ENCODE measurements at regions not wholly inside any gene's neighbourhood (a gene's known extent, or its start where the extent isn't known, plus 50 kb on each side); places are given as distances from the start of the nearest gene placed in this dataset.

GRCh38 chr3:148168347-148168746, 529.4 kb upstream of the AGTR1 start:
- Histone ChIP-seq H3K9me3 (ENCODE audit: control insufficient read depth, low read length) (no peaks in the 10 kb centered on the region), H3K9ac (ENCODE audit: low read length) (no peak overlapping the region), H3K36me3 (ENCODE audit: control insufficient read depth, insufficient read depth, low read length) (no peaks in the 10 kb centered on the region), H3K27me3 (ENCODE audit: control insufficient read depth, insufficient read depth, low read length) (no peaks in the 10 kb centered on the region), H3K4me3 (ENCODE audit: low read length) (no peak overlapping the region), H3K4me1 (ENCODE audit: control insufficient read depth, insufficient read depth, low read length) (no peaks in the 10 kb centered on the region)

GRCh38 chr3:148173851-148174250, 523.9 kb upstream of the AGTR1 start:
- H3K27me3 ChIP-seq (ENCODE audit: control insufficient read depth, insufficient read depth, low read length), result no peaks in the 10 kb centered on the region
- no peak overlapping the region for H3K9ac ChIP-seq (ENCODE audit: low read length)
- no peak overlapping the region for H3K4me3 ChIP-seq (ENCODE audit: low read length)
- no peaks in the 10 kb centered on the region for H3K9me3 ChIP-seq (ENCODE audit: control insufficient read depth, low read length)
- no peaks in the 10 kb centered on the region for H3K4me1 ChIP-seq (ENCODE audit: control insufficient read depth, insufficient read depth, low read length)
- no peaks in the 10 kb centered on the region for H3K36me3 ChIP-seq (ENCODE audit: control insufficient read depth, insufficient read depth, low read length)

- Histone ChIP-seq H3K36me3 (ENCODE audit: control insufficient read depth, insufficient read depth, low read length) (no peaks in the 10 kb centered on the region), H3K27me3 (ENCODE audit: control insufficient read depth, insufficient read depth, low read length) (no peaks in the 10 kb centered on the region), H3K4me3 (ENCODE audit: low read length) (no peak overlapping the region), H3K4me1 (ENCODE audit: control insufficient read depth, insufficient read depth, low read length) (no peaks in the 10 kb centered on the region), H3K9me3 (ENCODE audit: control insufficient read depth, low read length) (no peaks in the 10 kb centered on the region), H3K9ac (ENCODE audit: low read length) (no peak overlapping the region)
Measured at GRCh38 chr3:148175214-148175613, 522.5 kb upstream of the AGTR1 start.

DNA sequence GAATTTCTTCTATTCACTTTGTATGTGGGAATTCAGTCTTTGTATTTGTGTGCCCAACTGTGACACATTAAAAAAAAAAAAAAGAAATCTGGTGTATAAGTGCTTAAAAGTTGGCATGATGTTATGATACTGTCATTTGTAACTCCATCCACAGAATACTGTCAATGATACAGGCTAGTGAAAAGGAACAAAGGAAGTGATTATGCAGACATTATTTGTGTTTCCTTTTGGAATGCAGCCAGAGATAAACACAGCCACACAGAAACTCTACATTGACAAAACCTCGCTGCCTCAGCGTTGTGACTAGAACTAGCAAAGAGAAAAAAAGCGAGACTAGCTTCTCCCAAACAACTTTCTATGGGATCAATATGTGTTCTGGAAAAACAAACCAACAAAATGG, 519.2 kb upstream of the AGTR1 start:
- no peak overlapping the region for H3K9ac ChIP-seq (ENCODE audit: low read length)
- H3K9me3 ChIP-seq (ENCODE audit: control insufficient read depth, low read length), result no peaks in the 10 kb centered on the region
- no peaks in the 10 kb centered on the region for H3K4me1 ChIP-seq (ENCODE audit: control insufficient read depth, insufficient read depth, low read length)
- no peaks in the 10 kb centered on the region for H3K36me3 ChIP-seq (ENCODE audit: control insufficient read depth, insufficient read depth, low read length)
- H3K27me3 ChIP-seq (ENCODE audit: control insufficient read depth, insufficient read depth, low read length), result no peaks in the 10 kb centered on the region
- no peak overlapping the region for H3K4me3 ChIP-seq (ENCODE audit: low read length)

DNA sequence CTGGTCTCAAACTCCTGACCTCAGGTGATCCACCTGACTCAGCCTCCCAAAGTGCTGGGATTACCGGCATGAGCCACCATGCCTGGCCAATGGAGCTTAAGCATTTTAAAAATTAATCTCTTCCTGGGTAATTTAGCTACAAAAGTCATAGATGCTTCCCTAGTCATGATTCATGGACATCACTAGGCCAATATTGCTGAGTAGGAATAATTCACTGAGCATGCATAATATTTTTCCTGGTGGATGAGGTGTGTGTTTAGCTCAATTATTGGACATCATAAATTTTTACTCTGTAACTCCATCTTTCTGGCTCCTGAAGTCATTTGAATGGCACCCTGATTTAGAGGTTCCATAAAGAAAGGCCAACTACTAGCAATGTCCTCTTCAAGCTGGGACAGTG, 512.9 kb upstream of the AGTR1 start:
- Histone ChIP-seq H3K36me3 (ENCODE audit: control insufficient read depth, insufficient read depth, low read length) (no peaks in the 10 kb centered on the region), H3K9me3 (ENCODE audit: control insufficient read depth, low read length) (no peaks in the 10 kb centered on the region), H3K4me3 (ENCODE audit: low read length) (no peak overlapping the region), H3K27me3 (ENCODE audit: control insufficient read depth, insufficient read depth, low read length) (no peaks in the 10 kb centered on the region), H3K4me1 (ENCODE audit: control insufficient read depth, insufficient read depth, low read length) (no peaks in the 10 kb centered on the region), H3K9ac (ENCODE audit: low read length) (no peak overlapping the region)

- Histone ChIP-seq H3K27me3 (ENCODE audit: control insufficient read depth, insufficient read depth, low read length) (no peaks in the 10 kb centered on the region), H3K4me3 (ENCODE audit: low read length) (no peak overlapping the region), H3K36me3 (ENCODE audit: control insufficient read depth, insufficient read depth, low read length) (no peaks in the 10 kb centered on the region), H3K4me1 (ENCODE audit: control insufficient read depth, insufficient read depth, low read length) (no peaks in the 10 kb centered on the region), H3K9ac (ENCODE audit: low read length) (no peak overlapping the region), H3K9me3 (ENCODE audit: control insufficient read depth, low read length) (no peaks in the 10 kb centered on the region)
Measured at GRCh38 chr3:148186881-148187280, 510.8 kb upstream of the AGTR1 start.

DNA sequence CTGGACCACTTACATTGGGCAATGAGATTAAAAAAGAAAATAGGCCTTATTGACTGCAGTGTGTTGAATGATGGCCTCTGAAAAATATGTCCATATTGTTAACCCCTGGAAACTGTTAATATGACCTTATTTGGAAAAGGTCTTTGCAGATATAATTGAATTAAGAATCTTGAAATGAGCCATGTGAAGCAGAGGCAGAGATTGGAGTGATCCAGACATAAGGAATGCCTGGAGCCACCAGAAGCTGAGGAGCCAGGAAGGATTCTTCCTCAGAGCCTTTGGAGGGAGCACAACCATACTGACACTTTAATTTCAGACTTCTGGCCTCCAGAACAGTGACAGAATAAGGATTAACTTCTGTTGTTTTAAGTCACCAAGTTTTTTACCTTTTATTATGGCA, 510.4 kb upstream of the AGTR1 start:
- no peaks in the 10 kb centered on the region for H3K4me1 ChIP-seq (ENCODE audit: control insufficient read depth, insufficient read depth, low read length)
- no peaks in the 10 kb centered on the region for H3K36me3 ChIP-seq (ENCODE audit: control insufficient read depth, insufficient read depth, low read length)
- H3K27me3 ChIP-seq (ENCODE audit: control insufficient read depth, insufficient read depth, low read length), result no peaks in the 10 kb centered on the region
- H3K9me3 ChIP-seq (ENCODE audit: control insufficient read depth, low read length), result no peaks in the 10 kb centered on the region
- H3K4me3 ChIP-seq (ENCODE audit: low read length), result no peak overlapping the region
- no peak overlapping the region for H3K9ac ChIP-seq (ENCODE audit: low read length)

GRCh38 chr3:148190441-148190990, 507.2 kb upstream of the AGTR1 start:
- H3K36me3 ChIP-seq (ENCODE audit: control insufficient read depth, insufficient read depth, low read length), result no peaks in the 10 kb centered on the region
- H3K4me3 ChIP-seq (ENCODE audit: low read length), result no peak overlapping the region
- no peak overlapping the region for H3K9ac ChIP-seq (ENCODE audit: low read length)
- no peaks in the 10 kb centered on the region for H3K27me3 ChIP-seq (ENCODE audit: control insufficient read depth, insufficient read depth, low read length)
- H3K9me3 ChIP-seq (ENCODE audit: control insufficient read depth, low read length), result no peaks in the 10 kb centered on the region
- H3K4me1 ChIP-seq (ENCODE audit: control insufficient read depth, insufficient read depth, low read length), result no peaks in the 10 kb centered on the region

DNA sequence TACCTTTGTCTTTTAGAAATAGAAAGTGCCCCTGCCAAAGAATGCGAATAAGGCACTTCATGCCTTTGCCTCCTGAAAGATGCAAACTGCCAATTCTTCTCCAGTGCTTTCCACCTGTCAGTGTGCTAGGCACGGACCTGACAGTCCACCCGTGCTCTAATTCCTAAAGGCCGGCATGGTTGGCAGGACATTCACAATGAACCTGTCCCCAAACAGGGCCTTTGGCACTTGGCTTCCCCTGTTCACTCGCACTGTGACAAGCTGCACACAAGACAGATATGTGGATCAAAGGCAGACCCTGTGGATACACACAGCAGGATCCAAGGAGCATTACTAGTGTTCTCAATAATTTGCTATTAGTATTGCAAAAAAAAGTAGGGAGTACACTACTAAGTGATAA, 505.7 kb upstream of the AGTR1 start:
- no peaks in the 10 kb centered on the region for H3K9me3 ChIP-seq (ENCODE audit: control insufficient read depth, low read length)
- no peaks in the 10 kb centered on the region for H3K4me1 ChIP-seq (ENCODE audit: control insufficient read depth, insufficient read depth, low read length)
- no peak overlapping the region for H3K9ac ChIP-seq (ENCODE audit: low read length)
- no peaks in the 10 kb centered on the region for H3K36me3 ChIP-seq (ENCODE audit: control insufficient read depth, insufficient read depth, low read length)
- no peak overlapping the region for H3K4me3 ChIP-seq (ENCODE audit: low read length)
- no peaks in the 10 kb centered on the region for H3K27me3 ChIP-seq (ENCODE audit: control insufficient read depth, insufficient read depth, low read length)

DNA sequence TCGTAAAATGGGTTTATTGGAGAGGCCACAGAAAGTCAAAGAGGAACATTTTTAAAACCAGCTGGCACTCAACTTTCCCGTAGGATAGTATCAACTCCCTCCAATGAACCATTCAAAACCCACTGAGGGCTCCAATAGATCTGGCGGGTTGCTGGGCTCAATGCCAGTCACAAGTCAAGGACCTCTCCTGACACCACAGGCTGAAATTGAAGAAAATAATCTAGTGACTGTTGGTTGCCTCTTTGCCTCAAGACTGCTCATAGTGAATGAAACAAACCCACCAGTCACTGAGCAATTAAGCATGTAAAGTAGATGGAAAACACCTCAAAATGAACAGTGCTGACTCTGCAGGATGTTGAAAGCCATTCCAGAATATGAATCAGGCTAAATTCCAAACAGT, 500.6 kb upstream of the AGTR1 start:
- Histone ChIP-seq H3K4me3 (ENCODE audit: low read length) (no peak overlapping the region), H3K4me1 (ENCODE audit: control insufficient read depth, insufficient read depth, low read length) (no peaks in the 10 kb centered on the region), H3K9ac (ENCODE audit: low read length) (no peak overlapping the region), H3K36me3 (ENCODE audit: control insufficient read depth, insufficient read depth, low read length) (no peaks in the 10 kb centered on the region), H3K9me3 (ENCODE audit: control insufficient read depth, low read length) (no peaks in the 10 kb centered on the region), H3K27me3 (ENCODE audit: control insufficient read depth, insufficient read depth, low read length) (no peaks in the 10 kb centered on the region)

DNA sequence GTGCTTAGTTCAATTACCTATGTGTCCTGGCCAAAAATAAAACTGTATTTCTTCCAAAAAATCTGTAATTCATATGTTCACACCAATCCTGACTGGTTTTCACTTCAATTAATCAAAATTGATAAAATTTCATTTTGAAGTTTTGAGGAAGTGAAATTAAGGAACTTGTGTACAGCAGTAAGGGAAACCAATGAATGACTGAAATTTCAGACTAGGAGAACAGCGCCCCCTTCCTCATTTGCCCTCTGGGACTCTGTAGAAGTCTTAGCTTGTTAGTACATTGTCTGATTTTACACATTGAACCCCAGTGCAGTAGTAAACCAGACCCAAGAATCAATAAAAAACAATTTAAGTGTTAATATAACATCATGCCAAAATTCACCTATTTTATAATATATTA, 495.3 kb upstream of the AGTR1 start:
- Histone ChIP-seq H3K4me3 (ENCODE audit: low read length) (no peak overlapping the region), H3K27me3 (ENCODE audit: control insufficient read depth, insufficient read depth, low read length) (no peaks in the 10 kb centered on the region), H3K9me3 (ENCODE audit: control insufficient read depth, low read length) (no peaks in the 10 kb centered on the region), H3K9ac (ENCODE audit: low read length) (no peak overlapping the region), H3K36me3 (ENCODE audit: control insufficient read depth, insufficient read depth, low read length) (no peaks in the 10 kb centered on the region), H3K4me1 (ENCODE audit: control insufficient read depth, insufficient read depth, low read length) (no peaks in the 10 kb centered on the region)

DNA sequence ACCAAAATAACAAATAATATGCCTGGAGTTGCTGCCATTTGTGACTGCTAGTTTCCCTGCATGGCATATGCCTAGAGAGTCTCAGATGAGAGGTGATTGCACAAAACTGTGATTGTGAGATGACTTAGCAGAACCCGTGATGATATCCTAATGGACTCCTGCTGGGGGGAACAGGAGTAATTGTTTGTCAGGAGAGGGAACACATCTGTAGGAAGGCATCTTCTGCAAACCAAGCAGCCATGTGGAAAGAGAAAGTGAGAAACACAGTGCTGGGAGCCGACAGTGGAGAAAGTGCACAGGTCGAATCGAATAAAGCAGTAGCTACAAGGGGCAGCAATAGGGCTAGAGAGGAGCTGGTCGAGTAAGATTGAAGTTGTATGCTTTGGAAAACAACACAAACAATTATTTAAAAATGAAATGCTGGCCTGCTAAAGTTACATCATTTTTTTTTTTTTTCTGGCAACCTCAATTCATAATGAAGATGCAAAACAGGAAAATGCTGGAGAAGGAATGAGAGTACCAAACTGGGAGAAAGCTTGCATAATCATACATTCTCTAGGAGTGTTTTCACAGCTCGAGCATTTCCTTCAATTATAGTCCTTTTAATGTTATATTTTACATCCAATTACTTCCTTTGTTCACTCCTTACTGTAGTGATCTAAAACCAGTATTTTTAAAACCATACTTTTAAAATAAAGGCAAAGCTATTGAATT, 494.2 kb upstream of the AGTR1 start:
- no peaks in the 10 kb centered on the region for H3K27me3 ChIP-seq (ENCODE audit: control insufficient read depth, insufficient read depth, low read length)
- no peaks in the 10 kb centered on the region for H3K9me3 ChIP-seq (ENCODE audit: control insufficient read depth, low read length)
- no peaks in the 10 kb centered on the region for H3K4me1 ChIP-seq (ENCODE audit: control insufficient read depth, insufficient read depth, low read length)
- H3K9ac ChIP-seq (ENCODE audit: low read length), result no peak overlapping the region
- H3K4me3 ChIP-seq (ENCODE audit: low read length), result no peak overlapping the region
- H3K36me3 ChIP-seq (ENCODE audit: control insufficient read depth, insufficient read depth, low read length), result no peaks in the 10 kb centered on the region

DNA sequence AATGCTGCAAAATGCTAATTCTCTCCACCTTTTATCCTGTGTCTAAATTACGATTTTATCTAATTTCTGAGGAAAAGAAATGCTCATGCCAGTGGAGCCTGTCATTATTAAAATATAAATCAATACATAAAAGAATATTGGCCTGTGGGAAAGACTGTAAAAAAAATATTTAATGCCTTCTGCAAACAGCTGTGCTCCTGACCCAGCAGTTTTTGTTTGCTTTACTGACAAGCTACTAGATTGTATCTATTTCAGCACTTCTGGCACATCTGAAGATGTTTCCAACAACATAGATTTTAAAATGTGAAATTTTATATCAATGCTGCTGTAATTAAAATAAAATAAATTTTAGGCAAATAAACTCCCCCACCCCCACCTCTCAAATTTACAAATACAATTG, 493.6 kb upstream of the AGTR1 start:
- no peak overlapping the region for H3K9ac ChIP-seq (ENCODE audit: low read length)
- H3K36me3 ChIP-seq (ENCODE audit: control insufficient read depth, insufficient read depth, low read length), result no peaks in the 10 kb centered on the region
- no peaks in the 10 kb centered on the region for H3K4me1 ChIP-seq (ENCODE audit: control insufficient read depth, insufficient read depth, low read length)
- no peaks in the 10 kb centered on the region for H3K27me3 ChIP-seq (ENCODE audit: control insufficient read depth, insufficient read depth, low read length)
- H3K9me3 ChIP-seq (ENCODE audit: control insufficient read depth, low read length), result no peaks in the 10 kb centered on the region
- no peak overlapping the region for H3K4me3 ChIP-seq (ENCODE audit: low read length)

Measured in mucosa of stomach (tissue), 1 donor.